HG02571 (cell line): ENCODE measurements at regions not wholly inside any gene's neighbourhood (a gene's known extent, or its start where the extent isn't known, plus 50 kb on each side); places are given as distances from the start of the nearest gene placed in this dataset.

ENCODE experiments used
- ATAC-seq: cut with Tn5 transposase; IDR thresholded peaks from one replicate; pipeline ENCODE4 v1.9.1; 2021; ENCODE audit warnings: mild to moderate bottlenecking, moderate library complexity; ENCODE audit not compliant: unreplicated experiment

GRCh38 chr21:25054689-25055088 lies 552.6 kb downstream of the MRPL39 start:
- no peak for ATAC-seq

GRCh38 chr21:25039461-25040380 lies 567.6 kb downstream of the MRPL39 start:
- peak; percentile 71 for ATAC-seq

GRCh38 chr21:25036775-25037174 lies 570.5 kb downstream of the MRPL39 start:
- no peak for ATAC-seq

GRCh38 chr21:25031750-25032149 lies 575.5 kb downstream of the MRPL39 start:
- ATAC-seq = no peak

- ATAC-seq = no peak
Observed at GRCh38 chr21:25029580-25029979, 577.7 kb downstream of the MRPL39 start.

- ATAC-seq = no peak
Observed at GRCh38 chr21:25025596-25025995, 581.7 kb downstream of the MRPL39 start.

GRCh38 chr21:25024639-25025038 lies 582.6 kb downstream of the MRPL39 start:
- ATAC-seq = no peak

GRCh38 chr21:25005388-25005787 lies 601.9 kb downstream of the MRPL39 start:
- ATAC-seq = no peak

GRCh38 chr21:25002676-25003075 lies 604.6 kb downstream of the MRPL39 start:
- no peak for ATAC-seq

- ATAC-seq = no peak
Observed at GRCh38 chr21:24995216-24995615, 612.1 kb downstream of the MRPL39 start.

- no peak for ATAC-seq
Observed at GRCh38 chr21:24994717-24995116, 612.6 kb downstream of the MRPL39 start.

GRCh38 chr21:24989516-24989915 lies 617.8 kb downstream of the MRPL39 start:
- ATAC-seq = no peak

- no peak for ATAC-seq
Observed at GRCh38 chr21:24988941-24989340, 618.3 kb downstream of the MRPL39 start.

- ATAC-seq = no peak
Observed at GRCh38 chr21:24976238-24976637, 631.0 kb downstream of the MRPL39 start.

- no peak for ATAC-seq
Observed at GRCh38 chr21:24969068-24969467, 638.2 kb downstream of the MRPL39 start.

GRCh38 chr21:24955275-24955961 lies 651.9 kb downstream of the MRPL39 start:
- ATAC-seq = peak; percentile 95

GRCh38 chr21:24948186-24948585 lies 659.1 kb downstream of the MRPL39 start:
- ATAC-seq = no peak

- no peak for ATAC-seq
Observed at GRCh38 chr21:24945910-24946309, 661.4 kb downstream of the MRPL39 start.

GRCh38 chr21:24941316-24942185 lies 665.7 kb downstream of the MRPL39 start:
- no peak for ATAC-seq

GRCh38 chr21:24939291-24939690 lies 668.0 kb downstream of the MRPL39 start:
- no peak for ATAC-seq

GRCh38 chr21:24938573-24938972 lies 668.7 kb downstream of the MRPL39 start:
- ATAC-seq = no peak
